ENCODE measurements at regions not wholly inside any gene's neighbourhood (a gene's known extent, or its start where the extent isn't known, plus 50 kb on each side); places are given as distances from the start of the nearest gene placed in this dataset.

DNA sequence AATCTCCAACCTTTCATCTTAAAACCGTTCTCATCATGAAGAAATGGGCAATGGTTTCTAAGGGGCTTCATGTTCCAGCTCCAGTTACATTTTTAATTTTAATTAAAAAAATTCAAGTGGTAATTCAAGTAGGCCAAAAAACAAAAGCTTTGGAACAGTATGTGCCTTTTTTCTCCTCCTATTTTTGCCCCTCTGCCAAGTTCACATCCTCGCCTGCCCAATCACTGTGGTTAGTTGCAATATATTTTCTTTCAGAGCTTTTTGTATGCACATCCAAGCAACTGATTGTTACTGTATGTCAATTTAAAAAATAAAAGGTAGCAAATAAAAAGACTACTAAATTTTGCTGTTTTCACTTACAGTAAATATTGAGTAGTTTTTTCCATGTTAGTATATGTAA is 99.8 kb upstream of the B3GAT2 start:
- TF ChIP-seq, protein P1, sequence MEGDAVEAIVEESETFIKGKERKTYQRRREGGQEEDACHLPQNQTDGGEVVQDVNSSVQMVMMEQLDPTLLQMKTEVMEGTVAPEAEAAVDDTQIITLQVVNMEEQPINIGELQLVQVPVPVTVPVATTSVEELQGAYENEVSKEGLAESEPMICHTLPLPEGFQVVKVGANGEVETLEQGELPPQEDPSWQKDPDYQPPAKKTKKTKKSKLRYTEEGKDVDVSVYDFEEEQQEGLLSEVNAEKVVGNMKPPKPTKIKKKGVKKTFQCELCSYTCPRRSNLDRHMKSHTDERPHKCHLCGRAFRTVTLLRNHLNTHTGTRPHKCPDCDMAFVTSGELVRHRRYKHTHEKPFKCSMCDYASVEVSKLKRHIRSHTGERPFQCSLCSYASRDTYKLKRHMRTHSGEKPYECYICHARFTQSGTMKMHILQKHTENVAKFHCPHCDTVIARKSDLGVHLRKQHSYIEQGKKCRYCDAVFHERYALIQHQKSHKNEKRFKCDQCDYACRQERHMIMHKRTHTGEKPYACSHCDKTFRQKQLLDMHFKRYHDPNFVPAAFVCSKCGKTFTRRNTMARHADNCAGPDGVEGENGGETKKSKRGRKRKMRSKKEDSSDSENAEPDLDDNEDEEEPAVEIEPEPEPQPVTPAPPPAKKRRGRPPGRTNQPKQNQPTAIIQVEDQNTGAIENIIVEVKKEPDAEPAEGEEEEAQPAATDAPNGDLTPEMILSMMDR (IDR thresholded peaks at IDR 0.05) = no peak
- TF ChIP-seq POLR2AphosphoS5 (IDR thresholded peaks at IDR 0.05; ENCODE audit: low read depth, low read length) (no peak), TCF7L2 (IDR thresholded peaks at IDR 0.05; ENCODE audit: low read depth, low read length) (no peak)
- TF ChIP-seq, protein P2, sequence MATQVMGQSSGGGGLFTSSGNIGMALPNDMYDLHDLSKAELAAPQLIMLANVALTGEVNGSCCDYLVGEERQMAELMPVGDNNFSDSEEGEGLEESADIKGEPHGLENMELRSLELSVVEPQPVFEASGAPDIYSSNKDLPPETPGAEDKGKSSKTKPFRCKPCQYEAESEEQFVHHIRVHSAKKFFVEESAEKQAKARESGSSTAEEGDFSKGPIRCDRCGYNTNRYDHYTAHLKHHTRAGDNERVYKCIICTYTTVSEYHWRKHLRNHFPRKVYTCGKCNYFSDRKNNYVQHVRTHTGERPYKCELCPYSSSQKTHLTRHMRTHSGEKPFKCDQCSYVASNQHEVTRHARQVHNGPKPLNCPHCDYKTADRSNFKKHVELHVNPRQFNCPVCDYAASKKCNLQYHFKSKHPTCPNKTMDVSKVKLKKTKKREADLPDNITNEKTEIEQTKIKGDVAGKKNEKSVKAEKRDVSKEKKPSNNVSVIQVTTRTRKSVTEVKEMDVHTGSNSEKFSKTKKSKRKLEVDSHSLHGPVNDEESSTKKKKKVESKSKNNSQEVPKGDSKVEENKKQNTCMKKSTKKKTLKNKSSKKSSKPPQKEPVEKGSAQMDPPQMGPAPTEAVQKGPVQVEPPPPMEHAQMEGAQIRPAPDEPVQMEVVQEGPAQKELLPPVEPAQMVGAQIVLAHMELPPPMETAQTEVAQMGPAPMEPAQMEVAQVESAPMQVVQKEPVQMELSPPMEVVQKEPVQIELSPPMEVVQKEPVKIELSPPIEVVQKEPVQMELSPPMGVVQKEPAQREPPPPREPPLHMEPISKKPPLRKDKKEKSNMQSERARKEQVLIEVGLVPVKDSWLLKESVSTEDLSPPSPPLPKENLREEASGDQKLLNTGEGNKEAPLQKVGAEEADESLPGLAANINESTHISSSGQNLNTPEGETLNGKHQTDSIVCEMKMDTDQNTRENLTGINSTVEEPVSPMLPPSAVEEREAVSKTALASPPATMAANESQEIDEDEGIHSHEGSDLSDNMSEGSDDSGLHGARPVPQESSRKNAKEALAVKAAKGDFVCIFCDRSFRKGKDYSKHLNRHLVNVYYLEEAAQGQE (IDR thresholded peaks at IDR 0.05; ENCODE audit: insufficient read depth in 1 of 2, low read depth in 2 of 2, low read length in 1 of 2) = no peak
